Left ventricle myocardium inferior (tissue), 1 donor: ENCODE measurements at regions not wholly inside any gene's neighbourhood (a gene's known extent, or its start where the extent isn't known, plus 50 kb on each side); places are given as distances from the start of the nearest gene placed in this dataset.
"Not testable (repeated sequence)": the region's sequence is repeated elsewhere in the genome, so short reads cannot be mapped to it uniquely, and the experiment has no call there.

Source experiments
- DNase-seq: peaks from one replicate; pipeline ENCODE4 v3.0.0-alpha.2; 2020
- H3K27ac ChIP-seq: fragments of 200-600 bp; replicated peaks from 2 replicates; pipeline ENCODE4 v1.8.0; 2021
- H3K27me3 ChIP-seq: fragments of 200-600 bp; 2 replicates; pipeline ENCODE4 v1.8.0; 2021; ENCODE audit warnings: low read depth
- H3K36me3 ChIP-seq: fragments of 200-600 bp; 2 replicates; pipeline ENCODE4 v1.8.0; 2021
- H3K4me1 ChIP-seq: fragments of 200-600 bp; 2 replicates; pipeline ENCODE4 v1.8.0; 2021
- H3K4me3 ChIP-seq: fragments of 200-600 bp; 2 replicates; pipeline ENCODE4 v1.8.0; 2021; ENCODE audit warnings: mild to moderate bottlenecking, moderate library complexity
- H3K9me3 ChIP-seq: fragments of 200-600 bp; replicated peaks from 2 replicates; pipeline ENCODE4 v1.8.0; 2021
- intact Hi-C: fragments of 100-400 bp; cut with micrococcal nuclease; formaldehyde crosslinking; loops from one replicate; pipeline ENCODE4 v1.11.0; 2022
- TF ChIP-seq, protein P1 (sequence below): fragments of 200-600 bp; IDR thresholded peaks from 2 replicates; pipeline ENCODE4 v1.8.0; 2021; ENCODE audit warnings: antibody characterized with exemption, mild to moderate bottlenecking, borderline replicate concordance
- donor health status: DM: no; HTN: yes; CAD: no; lungs with severe emphysema.

DNA sequence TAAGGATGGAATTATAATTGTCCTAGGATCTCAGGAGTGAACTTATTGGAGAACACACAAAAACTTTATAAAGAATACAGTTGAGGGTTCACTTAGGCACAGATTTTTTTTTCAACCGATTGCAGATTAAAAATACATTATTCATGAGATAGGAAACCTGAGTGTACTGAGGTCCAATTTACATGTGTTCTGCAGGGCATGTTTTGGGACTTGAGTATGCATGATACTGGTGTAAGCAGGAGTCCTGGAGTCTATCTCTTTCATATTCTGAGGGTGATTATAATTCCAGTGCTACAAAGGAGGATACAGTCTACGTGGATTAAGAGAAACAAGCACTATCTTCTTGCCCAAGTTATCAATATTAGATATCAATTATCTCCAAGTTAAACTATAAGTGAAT is 139.3 kb upstream of the HSFY2 start:
- Histone ChIP-seq H3K27ac (no peak overlapping the region), H3K36me3 (no peaks in the 10 kb centered on the region), H3K9me3 (no peaks in the 10 kb centered on the region), H3K4me1 (no peaks in the 10 kb centered on the region), H3K27me3 (no peaks in the 10 kb centered on the region), H3K4me3 (no peak overlapping the region)
- intact Hi-C loops, result no loop called here
- no peak for DNase-seq
- TF ChIP-seq, protein P1, sequence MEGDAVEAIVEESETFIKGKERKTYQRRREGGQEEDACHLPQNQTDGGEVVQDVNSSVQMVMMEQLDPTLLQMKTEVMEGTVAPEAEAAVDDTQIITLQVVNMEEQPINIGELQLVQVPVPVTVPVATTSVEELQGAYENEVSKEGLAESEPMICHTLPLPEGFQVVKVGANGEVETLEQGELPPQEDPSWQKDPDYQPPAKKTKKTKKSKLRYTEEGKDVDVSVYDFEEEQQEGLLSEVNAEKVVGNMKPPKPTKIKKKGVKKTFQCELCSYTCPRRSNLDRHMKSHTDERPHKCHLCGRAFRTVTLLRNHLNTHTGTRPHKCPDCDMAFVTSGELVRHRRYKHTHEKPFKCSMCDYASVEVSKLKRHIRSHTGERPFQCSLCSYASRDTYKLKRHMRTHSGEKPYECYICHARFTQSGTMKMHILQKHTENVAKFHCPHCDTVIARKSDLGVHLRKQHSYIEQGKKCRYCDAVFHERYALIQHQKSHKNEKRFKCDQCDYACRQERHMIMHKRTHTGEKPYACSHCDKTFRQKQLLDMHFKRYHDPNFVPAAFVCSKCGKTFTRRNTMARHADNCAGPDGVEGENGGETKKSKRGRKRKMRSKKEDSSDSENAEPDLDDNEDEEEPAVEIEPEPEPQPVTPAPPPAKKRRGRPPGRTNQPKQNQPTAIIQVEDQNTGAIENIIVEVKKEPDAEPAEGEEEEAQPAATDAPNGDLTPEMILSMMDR, result no peak

DNA sequence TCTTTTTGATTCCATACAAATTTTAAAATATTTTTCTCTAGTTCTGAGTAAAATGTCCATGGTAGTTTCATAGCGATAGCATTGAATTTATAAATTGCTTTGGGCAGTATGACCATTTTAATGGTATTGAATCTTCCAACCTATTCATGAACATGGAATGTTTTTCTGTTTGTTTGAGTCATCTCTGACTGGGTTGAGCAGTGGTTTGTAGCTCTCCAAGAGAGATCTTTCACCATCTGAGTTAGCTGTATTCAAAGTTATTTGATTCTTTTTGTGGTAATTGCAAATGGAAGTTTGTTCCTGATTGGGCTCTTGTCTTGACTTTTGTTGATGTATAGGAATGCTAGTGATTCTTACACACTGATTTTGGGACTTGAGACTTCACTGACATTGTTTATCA is 136.3 kb upstream of the HSFY2 start:
- H3K27ac ChIP-seq, result no peak overlapping the region

DNA sequence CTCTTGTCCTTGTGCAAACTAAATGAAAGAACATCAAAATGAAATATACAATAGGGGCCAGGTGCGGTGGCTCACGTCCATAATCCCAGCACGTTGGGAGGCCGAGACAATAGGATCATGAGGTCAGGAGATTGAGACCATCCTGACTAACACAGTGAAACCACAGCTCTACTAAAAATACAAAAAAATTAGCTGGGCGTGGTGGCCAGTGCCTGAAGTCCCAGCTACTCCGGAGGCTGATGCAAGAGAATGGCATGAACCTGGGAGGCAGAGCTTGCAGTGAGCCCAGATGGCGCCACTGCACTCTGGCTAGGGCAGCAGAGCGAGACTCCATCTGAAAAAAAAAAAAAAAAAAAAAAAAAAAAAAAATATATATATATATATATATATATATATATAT is 132.7 kb upstream of the HSFY2 start:
- H3K4me3 ChIP-seq, H3K9me3 ChIP-seq, intact Hi-C loops, H3K27ac ChIP-seq, DNase-seq, H3K36me3 ChIP-seq, H3K4me1 ChIP-seq, H3K27me3 ChIP-seq: not testable (repeated sequence)

More for the DNA sequence above, 136.3 kb upstream of the HSFY2 start:
- no peaks in the 10 kb centered on the region for H3K36me3 ChIP-seq
- no peak overlapping the region for H3K4me3 ChIP-seq
- intact Hi-C loops, result no loop called here
- H3K27me3 ChIP-seq, result no peaks in the 10 kb centered on the region
- no peak for DNase-seq
- no peaks in the 10 kb centered on the region for H3K9me3 ChIP-seq
- no peaks in the 10 kb centered on the region for H3K4me1 ChIP-seq
- TF ChIP-seq, protein P1, result no peak

DNA sequence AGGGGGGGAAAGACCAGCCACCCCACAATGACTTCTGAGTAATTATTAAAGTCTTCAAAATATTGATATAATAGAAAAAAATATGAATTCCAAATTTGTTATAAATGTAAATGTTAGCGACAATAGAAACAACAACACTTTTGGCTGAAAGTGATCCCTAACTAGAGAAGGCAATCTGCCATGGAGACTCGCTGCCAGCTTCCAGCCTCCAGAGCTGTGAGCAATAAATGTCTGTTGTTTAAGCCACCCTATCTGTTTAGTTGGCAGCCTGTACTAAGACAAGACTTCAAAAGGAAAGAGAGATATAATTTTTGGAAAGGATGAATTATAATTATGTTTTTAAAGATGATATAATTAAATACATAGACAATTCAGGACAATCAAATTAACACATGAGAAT is 130.8 kb upstream of the HSFY2 start:
- no peaks in the 10 kb centered on the region for H3K9me3 ChIP-seq
- TF ChIP-seq, protein P1, result no peak
- H3K27ac ChIP-seq, result no peak overlapping the region
- intact Hi-C loops, result no loop called here
- DNase-seq, result peak; percentile 16
- no peaks in the 10 kb centered on the region for H3K4me1 ChIP-seq
- H3K36me3 ChIP-seq, result no peaks in the 10 kb centered on the region
- no peak overlapping the region for H3K4me3 ChIP-seq
- no peaks in the 10 kb centered on the region for H3K27me3 ChIP-seq

DNA sequence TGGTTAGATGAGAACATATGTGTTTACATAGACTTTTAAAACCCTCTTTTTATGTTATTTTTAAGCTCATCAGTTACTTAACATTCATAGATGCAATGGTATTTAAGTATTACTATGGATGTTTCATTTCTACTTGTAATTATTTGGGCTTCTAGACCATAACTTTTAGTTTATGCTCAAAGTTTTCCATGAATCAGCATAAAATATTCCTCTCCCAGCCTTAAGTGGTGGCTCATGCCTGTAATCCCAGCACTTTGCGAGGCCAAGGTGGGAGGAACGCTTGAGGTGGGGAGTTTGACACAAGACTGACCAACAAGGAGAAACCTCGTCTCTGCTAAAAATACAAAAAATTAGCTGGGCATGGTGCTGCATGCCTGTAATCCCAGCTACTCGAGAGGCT is 118.5 kb upstream of the HSFY2 start:
- Histone ChIP-seq H3K4me3 (no peak overlapping the region), H3K4me1 (no peaks in the 10 kb centered on the region), H3K9me3 (peaks cover 10% of the 10 kb centered on the region), H3K36me3 (no peaks in the 10 kb centered on the region), H3K27me3 (no peaks in the 10 kb centered on the region), H3K27ac (no peak overlapping the region)
- DNase-seq, result no peak
- intact Hi-C loops, result no loop called here
- TF ChIP-seq, protein P1, result no peak

DNA sequence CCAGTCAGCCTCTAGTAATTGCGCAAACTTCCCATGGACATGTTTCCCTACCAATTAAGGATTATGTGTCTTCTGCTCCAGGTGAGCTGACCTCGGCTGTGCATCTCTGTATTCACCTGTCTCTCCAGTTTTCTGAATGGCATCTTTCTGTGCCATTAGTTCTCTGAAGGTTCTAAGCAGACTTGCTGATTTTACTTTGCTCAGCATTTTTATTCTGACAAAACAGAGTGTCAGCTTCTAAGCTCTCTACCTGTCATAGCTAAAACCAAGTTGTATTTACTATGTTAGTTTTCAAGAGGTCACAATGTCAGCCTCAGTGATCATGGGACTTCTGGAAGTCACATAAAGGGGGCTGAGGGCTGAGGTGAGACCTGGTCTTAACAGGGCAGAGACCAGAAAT is 116.0 kb upstream of the HSFY2 start:
- no peak for DNase-seq
- no peaks in the 10 kb centered on the region for H3K4me1 ChIP-seq
- intact Hi-C loops, result no loop called here

More for the DNA sequence above, 116.0 kb upstream of the HSFY2 start:
- no peaks in the 10 kb centered on the region for H3K36me3 ChIP-seq
- no peak overlapping the region for H3K27ac ChIP-seq
- H3K27me3 ChIP-seq, result no peaks in the 10 kb centered on the region
- H3K4me3 ChIP-seq, result no peak overlapping the region
- H3K9me3 ChIP-seq, result peaks cover 10% of the 10 kb centered on the region
- TF ChIP-seq, protein P1, result no peak
